ENCODE measurements at regions not wholly inside any gene's neighbourhood (a gene's known extent, or its start where the extent isn't known, plus 50 kb on each side); places are given as distances from the start of the nearest gene placed in this dataset.
"Not testable (repeated sequence)": the region's sequence is repeated elsewhere in the genome, so short reads cannot be mapped to it uniquely, and the experiment has no call there.

DNA sequence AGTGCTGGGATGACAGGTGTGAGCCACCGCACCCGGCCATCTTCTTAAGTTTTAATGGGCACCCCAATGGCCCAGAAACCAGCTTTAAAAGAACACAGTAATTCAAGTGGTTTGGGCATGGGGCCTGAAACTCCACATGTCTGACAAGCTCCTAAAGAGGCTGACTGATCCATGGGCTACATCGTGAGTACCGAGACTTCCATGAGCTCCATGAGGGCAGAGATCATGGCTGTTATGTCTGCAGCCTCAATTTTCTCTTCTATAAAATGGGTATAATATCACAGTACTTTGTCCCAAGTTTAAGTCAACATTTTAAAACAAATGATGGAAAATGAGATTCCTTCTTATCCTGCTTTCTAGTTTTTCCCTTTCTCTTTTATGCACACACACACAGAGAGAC is 397.6 kb upstream of the MAF start:
- DNase-seq = no peak

GRCh38 chr16:79997257-79997656 is 396.7 kb upstream of the MAF start:
- no peak for DNase-seq

GRCh38 chr16:79996321-79996720 is 395.8 kb upstream of the MAF start:
- no peak for DNase-seq

GRCh38 chr16:79995315-79995714 is 394.8 kb upstream of the MAF start:
- DNase-seq = no peak

DNA sequence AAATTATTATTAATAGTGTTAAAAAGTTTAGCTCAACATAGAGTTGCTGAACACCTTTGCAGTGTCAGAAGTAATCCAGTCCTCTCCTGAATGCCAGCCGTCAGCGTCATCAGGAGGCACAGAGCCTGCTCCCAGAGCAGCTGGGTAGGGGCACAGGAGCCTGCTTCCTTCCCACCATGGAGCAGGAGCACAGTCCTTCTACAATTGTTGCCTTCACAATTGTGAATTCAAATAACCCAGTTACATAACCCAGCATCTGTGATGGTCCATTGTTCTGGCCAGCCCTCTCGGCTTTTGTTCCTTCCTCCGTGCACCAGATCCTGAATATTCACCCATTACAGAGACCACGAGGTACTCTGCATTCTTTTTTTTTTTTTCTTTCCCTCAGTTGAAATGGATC is 393.9 kb upstream of the MAF start:
- DNase-seq = no peak

DNA sequence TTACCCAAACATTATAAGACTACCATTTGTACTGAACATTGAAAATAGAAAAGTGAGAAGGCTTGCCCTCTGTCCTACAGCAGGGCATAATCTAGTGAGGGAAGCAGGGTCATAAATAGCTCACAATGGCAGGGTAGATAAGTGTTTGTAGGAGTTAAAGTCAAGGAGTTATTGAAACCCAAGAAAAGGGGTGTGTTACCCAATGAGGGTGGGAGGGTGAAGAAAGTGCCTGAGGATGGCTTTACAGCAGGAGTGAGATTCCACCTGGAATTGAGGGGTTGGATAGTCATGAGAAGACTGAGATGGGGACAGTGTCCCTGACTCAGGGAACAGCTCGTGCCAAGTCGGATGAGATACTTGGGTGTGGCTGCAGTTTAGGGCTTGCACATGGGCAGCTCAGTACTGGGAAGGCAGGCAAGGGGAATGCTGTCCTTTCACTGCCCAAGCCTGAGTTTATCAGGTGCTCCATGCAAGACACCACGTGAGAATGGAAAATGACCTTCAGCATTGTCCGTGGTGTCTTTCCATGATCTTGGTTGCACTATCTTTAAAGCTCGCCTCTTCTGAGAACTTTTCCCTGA is 393.2 kb upstream of the MAF start:
- DNase-seq = no peak

DNA sequence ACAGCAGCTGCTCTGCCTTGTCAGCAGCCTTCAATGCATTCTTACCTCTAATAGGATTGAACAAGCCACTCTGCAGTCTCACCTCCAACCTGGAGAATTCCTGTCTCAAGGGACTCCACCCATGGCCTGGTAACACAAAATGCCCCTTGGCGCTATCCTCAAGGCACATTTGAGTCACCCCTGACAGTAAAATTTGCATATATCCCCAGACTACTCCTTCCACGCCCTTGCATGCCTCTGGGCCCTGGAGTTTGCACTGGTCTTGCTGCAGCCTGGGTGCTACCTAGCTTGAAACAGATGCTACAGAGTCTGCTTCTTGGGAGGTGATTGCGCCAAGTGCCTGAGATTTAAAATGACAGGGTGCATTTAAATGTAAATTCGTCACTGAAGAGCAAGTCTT is 391.4 kb upstream of the MAF start:
- DNase-seq = no peak

DNA sequence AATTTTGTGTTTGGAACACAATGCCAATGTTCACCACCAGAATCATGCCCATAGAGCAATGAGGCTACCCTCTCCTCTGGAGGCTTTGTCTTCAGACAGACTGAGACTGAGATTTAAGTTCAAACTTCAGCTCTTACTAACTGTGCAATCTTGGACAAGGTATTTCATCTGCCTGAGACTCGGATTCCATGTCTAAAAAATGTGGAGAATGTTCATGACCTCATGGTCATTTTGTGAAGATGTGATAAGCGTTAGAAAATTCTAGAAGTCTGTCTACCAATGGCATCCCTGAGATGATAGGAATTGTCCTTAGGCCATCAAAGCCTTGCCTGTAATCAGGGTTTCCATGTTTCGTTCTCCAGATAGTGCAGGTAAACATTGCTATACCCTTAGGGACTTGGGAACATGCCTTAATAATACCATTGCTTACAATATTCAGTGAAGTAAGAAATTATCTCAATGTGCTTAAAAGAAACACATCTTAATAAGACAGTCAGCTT is 388.2 kb upstream of the MAF start:
- DNase-seq = no peak

- DNase-seq = no peak
Observed at GRCh38 chr16:79988089-79988488, 387.6 kb upstream of the MAF start.

DNA sequence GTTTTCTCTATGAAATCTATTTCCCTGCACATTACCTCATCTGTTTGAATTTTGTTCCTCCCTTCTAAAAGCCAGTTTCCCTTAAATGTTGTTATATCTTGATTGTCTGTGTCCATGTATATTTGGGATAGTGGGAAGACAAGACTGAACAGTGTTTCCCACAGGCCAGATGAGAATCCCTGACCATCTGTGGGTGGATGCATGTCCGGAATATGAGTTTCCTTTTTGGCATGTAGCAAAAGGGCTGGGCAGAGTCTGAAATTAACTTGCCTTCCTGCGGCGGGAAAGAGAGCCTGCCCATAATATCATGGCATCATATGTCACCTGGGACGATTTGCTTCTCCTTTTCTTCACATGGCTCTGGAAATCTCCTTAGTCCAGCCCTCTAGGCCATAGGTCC is 385.8 kb upstream of the MAF start:
- DNase-seq = no peak

DNA sequence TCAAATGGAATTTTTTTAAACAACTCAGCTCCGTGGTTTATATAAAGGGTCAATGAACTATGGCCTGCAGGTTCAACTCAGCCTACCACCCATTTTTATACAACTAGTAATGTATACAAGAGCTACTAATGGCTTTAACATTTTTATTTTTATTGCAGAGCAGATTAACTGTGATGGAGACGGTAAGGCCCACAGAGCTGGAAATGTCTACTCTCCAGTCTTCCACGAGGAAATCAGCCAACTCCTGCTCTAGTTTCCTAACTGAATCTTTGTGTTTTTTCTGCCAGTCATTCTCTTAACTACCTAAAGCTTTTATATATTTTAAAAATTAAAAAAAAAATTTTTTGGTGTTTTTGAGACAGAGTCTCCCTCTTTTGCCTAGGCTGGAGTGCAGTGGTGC is 385.1 kb upstream of the MAF start:
- DNase-seq = no peak

DNA sequence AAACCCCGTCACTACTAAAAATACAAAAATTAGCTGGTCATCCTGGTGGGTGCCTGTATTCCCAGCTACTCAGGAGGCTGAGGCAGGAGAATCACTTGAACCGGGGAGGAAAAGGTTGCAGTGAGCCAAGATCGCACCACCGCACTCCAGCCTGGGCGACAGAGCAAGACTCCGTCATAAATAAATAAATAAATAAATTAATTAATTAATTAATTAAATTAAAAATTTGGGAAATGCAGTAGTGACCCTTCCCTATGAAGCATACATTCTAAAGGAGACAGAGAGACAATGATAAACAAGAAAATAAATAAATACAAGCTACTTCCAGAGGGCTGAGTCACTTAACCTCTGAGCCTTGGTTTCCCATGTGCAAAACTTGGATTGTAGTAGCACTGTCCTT is 383.6 kb upstream of the MAF start:
- DNase-seq = not testable (repeated sequence)

DNA sequence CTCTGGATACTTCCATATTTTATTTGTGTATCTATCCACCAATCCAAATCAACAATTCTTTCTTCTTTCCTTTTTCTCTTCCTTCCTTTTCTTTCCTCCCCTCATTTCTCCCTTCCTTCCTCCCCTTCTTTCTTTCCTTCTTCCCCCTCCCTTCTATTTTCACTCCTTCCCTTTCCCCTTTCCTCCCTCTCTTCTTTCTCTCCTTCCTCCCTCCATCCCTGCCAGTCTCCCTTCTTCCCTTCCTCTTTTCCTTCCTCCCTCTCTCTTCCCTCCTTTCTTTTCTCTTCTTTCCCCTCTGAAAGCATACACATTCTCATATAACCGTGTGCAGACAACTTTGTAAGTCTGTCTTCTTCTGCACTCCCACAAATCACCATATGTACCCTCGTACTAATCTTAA is 382.3 kb upstream of the MAF start:
- DNase-seq = no peak

GRCh38 chr16:79982361-79982760 is 381.8 kb upstream of the MAF start:
- DNase-seq = no peak

DNA sequence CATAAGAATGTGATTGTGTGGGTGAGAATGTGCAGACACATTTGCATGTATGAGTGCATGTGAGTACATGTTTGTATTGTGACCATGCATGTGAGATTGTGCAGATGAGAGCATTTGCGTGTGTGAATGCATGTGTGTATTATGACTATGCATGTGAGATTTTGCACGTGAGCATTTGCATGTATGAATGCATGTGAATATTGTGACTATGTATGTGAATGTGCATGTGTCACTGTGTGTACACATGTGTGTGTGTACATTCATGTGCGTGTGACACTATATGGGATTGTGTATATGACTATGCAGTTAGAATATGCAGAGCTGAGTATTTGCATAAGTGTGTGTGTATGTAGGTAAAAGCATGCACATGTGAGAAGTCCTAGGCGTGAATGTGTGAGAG is 381.3 kb upstream of the MAF start:
- DNase-seq = no peak

DNA sequence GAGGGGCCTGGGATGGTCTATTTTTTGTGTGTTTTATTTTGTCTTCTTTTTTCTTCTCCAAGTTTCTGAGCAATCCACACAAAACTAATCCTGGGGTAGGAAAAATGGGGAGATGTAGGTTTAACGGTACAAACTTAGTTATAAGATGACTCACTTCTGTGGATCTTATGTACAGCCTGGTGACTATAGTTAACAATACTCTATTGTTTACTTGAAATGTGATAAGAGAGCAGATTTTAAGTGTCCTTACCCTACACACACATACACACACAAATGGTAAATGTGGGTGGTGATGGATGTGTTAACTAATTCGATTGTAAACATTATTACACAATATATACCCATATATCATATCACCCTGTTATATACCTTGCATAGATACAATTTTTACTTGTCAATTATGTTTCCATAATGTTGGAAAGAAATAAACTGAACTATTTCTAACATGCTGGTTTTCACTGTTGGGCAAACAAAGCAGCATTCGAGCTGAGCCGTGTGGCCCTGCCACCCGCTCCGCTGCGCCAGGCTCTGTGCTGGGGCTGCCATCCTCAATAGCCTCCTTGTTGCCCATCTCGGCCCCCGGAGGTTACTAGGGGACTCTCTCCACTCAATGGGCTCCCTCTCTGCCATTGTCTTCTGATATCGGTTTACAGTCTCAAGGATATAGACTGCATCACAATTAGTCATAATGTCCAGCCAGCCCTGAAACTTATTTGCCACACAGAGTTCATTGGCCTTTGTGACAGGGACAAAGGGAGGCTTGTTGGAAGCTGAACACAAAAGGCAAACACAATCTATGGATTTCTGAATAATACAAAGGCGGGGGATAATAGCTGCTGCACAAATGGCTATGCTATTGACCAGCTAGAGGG is 380.3 kb upstream of the MAF start:
- DNase-seq = no peak

DNA sequence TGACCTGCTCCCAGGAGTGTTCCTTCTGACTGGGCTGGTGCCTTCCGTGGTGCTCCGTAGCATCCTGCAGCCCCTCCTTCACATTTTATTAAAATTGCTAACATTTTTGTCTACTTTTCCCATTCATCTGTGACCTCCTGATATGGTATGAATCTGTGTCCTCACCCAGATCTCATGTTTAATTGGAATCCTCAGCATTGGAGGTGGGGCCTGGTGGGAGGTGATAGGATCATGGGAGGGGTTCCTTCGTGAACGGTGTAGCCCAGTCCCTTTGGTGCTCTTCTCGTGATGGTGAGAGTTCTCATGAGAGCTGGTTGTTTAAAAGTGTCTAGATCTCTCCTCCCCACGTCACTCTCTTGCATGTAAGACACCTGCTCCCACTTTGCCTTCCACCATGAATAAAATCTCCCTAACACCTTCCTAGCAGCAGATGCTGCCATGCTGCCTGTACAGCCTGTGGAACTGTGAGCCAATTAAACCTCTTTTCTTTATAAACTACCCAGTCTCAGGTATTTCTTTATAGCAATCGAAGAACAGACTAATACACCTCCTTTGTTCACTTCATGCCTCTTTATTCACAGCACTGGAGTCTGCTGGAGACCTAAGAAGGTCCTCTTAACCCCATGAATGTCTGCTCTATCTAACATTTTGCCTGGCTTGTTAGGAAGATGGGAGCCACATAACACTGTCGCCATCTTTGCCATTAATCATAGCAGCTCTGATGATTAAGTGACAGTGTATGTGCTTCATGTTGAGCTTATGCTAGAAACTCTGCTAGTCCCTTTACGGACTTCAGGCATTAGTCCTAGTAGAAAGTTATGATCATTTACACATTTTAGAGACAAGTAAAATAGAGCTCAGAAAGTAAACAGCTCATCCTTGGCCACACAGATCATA is 377.7 kb upstream of the MAF start:
- no peak for DNase-seq

GRCh38 chr16:79973320-79973719 is 372.8 kb upstream of the MAF start:
- DNase-seq = no peak

GRCh38 chr16:79972053-79972704 is 371.6 kb upstream of the MAF start:
- DNase-seq = no peak

DNA sequence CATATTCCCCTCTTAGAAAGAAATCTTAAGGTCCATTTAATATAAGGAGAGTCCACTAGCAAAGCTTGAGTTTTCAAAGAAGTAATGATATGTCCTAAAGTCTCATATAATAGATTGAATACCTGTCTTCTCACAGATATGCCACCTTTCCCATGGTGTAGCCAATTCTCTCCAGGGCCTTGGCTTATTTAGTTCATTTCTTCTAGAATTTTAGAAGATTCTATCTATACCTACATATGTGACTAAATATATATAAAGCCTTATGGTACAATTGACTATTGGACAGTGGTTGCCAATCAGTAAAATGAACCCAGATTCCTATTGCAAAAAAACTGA is 370.7 kb upstream of the MAF start:
- no peak for DNase-seq

DNA sequence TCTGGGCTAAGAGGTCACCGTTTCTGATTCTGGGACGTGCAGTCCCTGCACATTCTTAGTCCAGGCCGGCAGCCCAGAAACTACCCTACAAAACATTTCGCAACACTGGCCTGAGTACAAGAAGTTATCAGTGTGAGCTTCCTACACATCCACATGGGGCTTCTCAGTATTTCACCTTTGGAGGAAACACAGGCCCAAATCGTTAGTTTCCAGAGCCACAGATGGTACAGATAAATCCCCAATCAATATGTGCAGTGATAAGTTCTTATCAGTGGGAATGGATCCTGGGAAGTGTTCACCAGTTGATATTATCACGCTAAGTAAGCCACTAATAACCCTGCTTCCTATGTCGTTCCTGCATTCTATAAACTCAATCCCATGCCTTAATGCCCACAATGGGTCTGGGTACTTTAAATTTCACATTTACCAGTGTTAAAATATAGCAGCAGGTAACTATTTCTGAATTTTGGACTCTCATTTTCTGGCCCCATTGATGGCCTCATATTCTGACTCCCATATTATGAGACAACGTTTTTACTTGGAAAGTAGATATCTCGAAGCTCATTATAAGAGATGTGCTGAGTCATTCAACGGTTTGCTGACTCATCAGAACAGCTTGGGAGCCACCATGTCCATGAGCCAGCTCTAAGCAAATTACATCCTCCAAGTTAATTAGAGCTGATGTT is 370.2 kb upstream of the MAF start:
- no peak for DNase-seq

- DNase-seq = no peak
Observed at GRCh38 chr16:79970087-79970486, 369.6 kb upstream of the MAF start.

GRCh38 chr16:79969458-79969857 is 368.9 kb upstream of the MAF start:
- no peak for DNase-seq
